H9 (cell line): ENCODE measurements at regions not wholly inside any gene's neighbourhood (a gene's known extent, or its start where the extent isn't known, plus 50 kb on each side); places are given as distances from the start of the nearest gene placed in this dataset.

Experiments
- DNase-seq: peaks from one replicate; pipeline ENCODE4 v3.0.0-alpha.2; 2017
- H2AFZ ChIP-seq: one replicate; pipeline ENCODE4 v1.6.1; 2013; ENCODE audit warnings: mild to moderate bottlenecking, low read length, control low read depth, moderate library complexity
- H2AK5ac ChIP-seq: 2 replicates; pipeline ENCODE4 v1.6.1; 2013; ENCODE audit warnings: low read length, control low read depth, mixed read lengths; ENCODE audit not compliant: insufficient read length
- H2BK120ac ChIP-seq: one replicate; pipeline ENCODE4 v1.6.1; 2013; ENCODE audit warnings: low read depth, mild to moderate bottlenecking, low read length, control low read depth, inconsistent platforms; ENCODE audit not compliant: poor library complexity, severe bottlenecking
- H2BK12ac ChIP-seq: 2 replicates; pipeline ENCODE4 v1.6.1; 2013; ENCODE audit warnings: low read length, control low read depth, mixed read lengths, low read depth; ENCODE audit not compliant: insufficient read length
- H2BK15ac ChIP-seq: 2 replicates; pipeline ENCODE4 v1.6.1; 2013; ENCODE audit warnings: low read depth, low read length, control low read depth
- H2BK20ac ChIP-seq: one replicate; pipeline ENCODE4 v1.6.1; 2013; ENCODE audit warnings: low read depth, mild to moderate bottlenecking, low read length, control low read depth, inconsistent platforms; ENCODE audit not compliant: poor library complexity, severe bottlenecking
- H2BK5ac ChIP-seq: 2 replicates; pipeline ENCODE4 v1.6.1; 2013; ENCODE audit warnings: low read length, control low read depth, mixed read lengths; ENCODE audit not compliant: insufficient read length
- H3K14ac ChIP-seq: 2 replicates; pipeline ENCODE4 v1.6.1; 2013; ENCODE audit warnings: low read length, control low read depth; ENCODE audit not compliant: insufficient read depth
- H3K18ac ChIP-seq: 2 replicates; pipeline ENCODE4 v1.6.1; 2013; ENCODE audit warnings: low read depth, mild to moderate bottlenecking, mixed read lengths, low read length, control low read depth; ENCODE audit not compliant: insufficient read length
- H3K23ac ChIP-seq: 2 replicates; pipeline ENCODE4 v1.6.1; 2013; ENCODE audit warnings: low read length, control low read depth, mixed read lengths, low read depth; ENCODE audit not compliant: insufficient read length
- H3K23me2 ChIP-seq: 2 replicates; pipeline ENCODE4 v1.6.1; 2013; ENCODE audit warnings: low read depth, mild to moderate bottlenecking, mixed read lengths, low read length, control low read depth; ENCODE audit not compliant: insufficient read length, poor library complexity, severe bottlenecking
- H3K27ac ChIP-seq: 2 replicates; pipeline ENCODE4 v1.5.1; 2013; ENCODE audit warnings: low read length, control low read depth, mixed read lengths, low read depth; ENCODE audit not compliant: insufficient read length
- H3K27me3 ChIP-seq: 2 replicates; pipeline ENCODE4 v1.6.1; 2013; ENCODE audit warnings: low read length, control low read depth, inconsistent platforms; ENCODE audit not compliant: insufficient read depth
- H3K4ac ChIP-seq: 2 replicates; pipeline ENCODE4 v1.6.1; 2013; ENCODE audit warnings: low read depth, mild to moderate bottlenecking, control low read depth, inconsistent platforms, low read length, moderate library complexity
- H3K4me1 ChIP-seq: 2 replicates; pipeline ENCODE4 v1.6.1; 2013; ENCODE audit warnings: low read length, control low read depth, inconsistent platforms; ENCODE audit not compliant: insufficient read depth
- H3K4me2 ChIP-seq: 2 replicates; pipeline ENCODE4 v1.6.1; 2013; ENCODE audit warnings: low read length, control low read depth, mixed read lengths; ENCODE audit not compliant: insufficient read length, insufficient read depth
- H3K56ac ChIP-seq: 2 replicates; pipeline ENCODE4 v1.6.1; 2013; ENCODE audit warnings: low read depth, mild to moderate bottlenecking, mixed read lengths, low read length, control low read depth; ENCODE audit not compliant: insufficient read length
- H3K79me1 ChIP-seq: 2 replicates; pipeline ENCODE4 v1.6.1; 2013; ENCODE audit warnings: low read depth, mild to moderate bottlenecking, moderate library complexity, low read length, control low read depth, inconsistent platforms; ENCODE audit not compliant: insufficient read depth, poor library complexity, severe bottlenecking
- H3K79me2 ChIP-seq: 2 replicates; pipeline ENCODE4 v1.6.1; 2013; ENCODE audit warnings: low read length, control low read depth, inconsistent platforms; ENCODE audit not compliant: insufficient read depth
- H3K9ac ChIP-seq: 2 replicates; pipeline ENCODE4 v1.6.1; 2013; ENCODE audit warnings: low read length, control low read depth, mixed read lengths; ENCODE audit not compliant: insufficient read length; ENCODE audit errors: extremely low read depth
- H3K9me3 ChIP-seq: one replicate; pipeline ENCODE4 v1.6.1; 2013; ENCODE audit warnings: low read depth, low read length, inconsistent platforms; ENCODE audit not compliant: control insufficient read depth
- H3T11ph ChIP-seq: one replicate; pipeline ENCODE4 v1.6.1; 2013; ENCODE audit warnings: mild to moderate bottlenecking, low read length, control low read depth, inconsistent platforms
- H4K20me1 ChIP-seq: one replicate; pipeline ENCODE4 v1.6.1; 2013; ENCODE audit not compliant: control insufficient read depth, insufficient read length, insufficient read depth
- H4K5ac ChIP-seq: 2 replicates; pipeline ENCODE4 v1.6.1; 2013; ENCODE audit warnings: low read depth, mild to moderate bottlenecking, mixed read lengths, low read length, control low read depth; ENCODE audit not compliant: insufficient read length
- H4K8ac ChIP-seq: replicated peaks from 2 replicates; pipeline ENCODE4 v1.6.1; 2013; ENCODE audit warnings: low read length, control low read depth, mixed read lengths, low read depth; ENCODE audit not compliant: insufficient read length
- H4K91ac ChIP-seq: 2 replicates; pipeline ENCODE4 v1.6.1; 2013; ENCODE audit warnings: low read depth, mild to moderate bottlenecking, moderate library complexity, mixed read lengths, low read length, control low read depth; ENCODE audit not compliant: insufficient read length
- H3K27ac Mint-ChIP-seq, 3 experiments: 2 replicates in 2 of 3; 3 replicates in 1 of 3; pipeline ENCODE4 v1.8.0; 2020 to 2021; ENCODE audit warnings: mixed read lengths in 3 of 3, mild to moderate bottlenecking in 1 of 3, moderate library complexity in 1 of 3
- H3K27me3 Mint-ChIP-seq: 2 replicates; pipeline ENCODE4 v1.8.0; 2021; ENCODE audit warnings: low read depth, mild to moderate bottlenecking, moderate library complexity, mixed read lengths
- H3K36me3 Mint-ChIP-seq, 3 experiments: 2 replicates in 2 of 3; 3 replicates in 1 of 3; pipeline ENCODE4 v1.8.0; 2020 to 2021; ENCODE audit warnings: low read depth in 3 of 3, mixed read lengths in 3 of 3; ENCODE audit not compliant: insufficient read depth in 1 of 3
- H3K4me1 Mint-ChIP-seq, 2 experiments: 2 replicates each; pipeline ENCODE4 v1.8.0; 2020; ENCODE audit warnings: mixed read lengths in 2 of 2
- H3K4me3 Mint-ChIP-seq, 2 experiments: 2 replicates in 1 of 2; 3 replicates in 1 of 2; pipeline ENCODE4 v1.8.0; 2020 to 2021; ENCODE audit warnings: mild to moderate bottlenecking in 2 of 2, mixed read lengths in 2 of 2, moderate library complexity in 1 of 2
- H3K9me3 Mint-ChIP-seq, 2 experiments: 2 replicates in 1 of 2; 3 replicates in 1 of 2; pipeline ENCODE4 v1.8.0; 2020; ENCODE audit warnings: mild to moderate bottlenecking in 2 of 2, mixed read lengths in 2 of 2, moderate library complexity in 1 of 2
- WGBS: extraction: QIAGEN DNeasy Blood & Tissue Kit; methylation state at CpG from one replicate; pipeline ENCODE4 v1.1.7; 2013; ENCODE audit warnings: missing lambda C conversion rate, low lambda C conversion rate, mixed read lengths; ENCODE audit not compliant: insufficient read length; ENCODE audit errors: extremely low coverage; 5-methylcytosine and 5-hydroxymethylcytosine counted together
- TF ChIP-seq, protein P1 (sequence below): fragments of 200-600 bp; sonication (generic); conservative IDR thresholded peaks from 3 replicates; pipeline ENCODE4 v1.8.0; 2021; ENCODE audit warnings: antibody characterized with exemption, mild to moderate bottlenecking

DNA sequence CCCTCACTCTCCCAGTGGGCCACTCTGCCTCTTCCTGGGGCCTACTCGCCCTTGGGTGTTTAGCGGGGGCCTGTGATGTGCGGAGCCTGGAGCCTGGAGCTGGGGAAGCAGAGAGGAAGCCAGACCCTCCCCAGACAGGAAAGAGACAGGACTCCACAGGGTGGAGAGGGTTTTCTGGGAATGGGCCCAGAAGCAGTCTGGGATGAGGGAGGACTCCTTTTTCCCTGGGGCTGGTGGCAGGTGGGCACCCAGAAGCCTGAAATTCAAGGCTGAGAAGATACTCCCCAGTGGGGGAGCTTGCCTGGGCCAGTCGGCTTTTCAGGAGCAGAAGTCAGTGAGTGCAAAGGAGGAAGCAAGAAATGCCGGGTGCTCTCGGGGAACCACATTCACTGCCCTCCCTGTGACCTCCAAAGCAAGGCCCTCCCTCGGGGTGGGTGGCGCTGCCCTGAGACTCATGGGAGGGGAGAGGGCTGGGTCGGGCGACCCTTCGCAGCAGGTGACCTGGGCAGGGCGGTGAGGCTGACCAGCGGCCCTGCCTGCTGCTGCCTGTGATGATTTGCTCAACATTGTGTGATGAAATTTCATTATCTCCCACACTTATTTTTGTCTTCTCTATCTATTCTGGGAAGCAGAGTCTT is 1377.4 kb downstream of the BRD1 start:
- TF ChIP-seq, protein P1, sequence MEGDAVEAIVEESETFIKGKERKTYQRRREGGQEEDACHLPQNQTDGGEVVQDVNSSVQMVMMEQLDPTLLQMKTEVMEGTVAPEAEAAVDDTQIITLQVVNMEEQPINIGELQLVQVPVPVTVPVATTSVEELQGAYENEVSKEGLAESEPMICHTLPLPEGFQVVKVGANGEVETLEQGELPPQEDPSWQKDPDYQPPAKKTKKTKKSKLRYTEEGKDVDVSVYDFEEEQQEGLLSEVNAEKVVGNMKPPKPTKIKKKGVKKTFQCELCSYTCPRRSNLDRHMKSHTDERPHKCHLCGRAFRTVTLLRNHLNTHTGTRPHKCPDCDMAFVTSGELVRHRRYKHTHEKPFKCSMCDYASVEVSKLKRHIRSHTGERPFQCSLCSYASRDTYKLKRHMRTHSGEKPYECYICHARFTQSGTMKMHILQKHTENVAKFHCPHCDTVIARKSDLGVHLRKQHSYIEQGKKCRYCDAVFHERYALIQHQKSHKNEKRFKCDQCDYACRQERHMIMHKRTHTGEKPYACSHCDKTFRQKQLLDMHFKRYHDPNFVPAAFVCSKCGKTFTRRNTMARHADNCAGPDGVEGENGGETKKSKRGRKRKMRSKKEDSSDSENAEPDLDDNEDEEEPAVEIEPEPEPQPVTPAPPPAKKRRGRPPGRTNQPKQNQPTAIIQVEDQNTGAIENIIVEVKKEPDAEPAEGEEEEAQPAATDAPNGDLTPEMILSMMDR: no peak
- no peaks in the 10 kb centered on the region; a peak in 1 of 5 replicates for H3K9me3 Mint-ChIP-seq
- Histone ChIP-seq H2AK5ac (no peak overlapping the region), H3K4me1 (no peaks in the 10 kb centered on the region), H2AFZ (no peak overlapping the region), H3K23ac (no peak overlapping the region), H2BK12ac (no peak overlapping the region), H3K27me3 (no peaks in the 10 kb centered on the region; the same call in 1 of the 2 replicates), H3K23me2 (no peaks in the 10 kb centered on the region), H2BK20ac (no peak overlapping the region), H2BK5ac (no peak overlapping the region), H3K9ac (no peak overlapping the region), H3K56ac (no peak overlapping the region), H3K27ac (no peak overlapping the region), H3K4me2 (no peak overlapping the region), H4K5ac (no peak overlapping the region), H4K91ac (no peak overlapping the region), H2BK15ac (no peak overlapping the region), H3K4ac (no peak overlapping the region), H4K20me1 (no peaks in the 10 kb centered on the region), H3K9me3 (no peaks in the 10 kb centered on the region), H3K79me1 (no peaks in the 10 kb centered on the region), H2BK120ac (no peak overlapping the region), H3K18ac (no peak overlapping the region), H3K79me2 (no peaks in the 10 kb centered on the region), H4K8ac (no peak overlapping the region), H3K14ac (no peak overlapping the region), H3T11ph (no peak overlapping the region)
- no CpG with 5 or more reads among the region's 13 CpGs for WGBS
- 0 out of 4 replicates have a peak, but pooled peaks cover 0 to under 1% of the 10 kb centered on the region in 2 experiments for H3K4me1 Mint-ChIP-seq
- no peak overlapping the region for H3K27ac Mint-ChIP-seq
- no peaks in the 10 kb centered on the region for H3K36me3 Mint-ChIP-seq
- DNase-seq: no peak
- no peak overlapping the region for H3K4me3 Mint-ChIP-seq
- peaks cover 10% of the 10 kb centered on the region for H3K27me3 Mint-ChIP-seq
